ENCODE measurements at regions not wholly inside any gene's neighbourhood (a gene's known extent, or its start where the extent isn't known, plus 50 kb on each side); places are given as distances from the start of the nearest gene placed in this dataset.

GRCh38 chr11:25206762-25207161, 709.9 kb downstream of the LUZP2 start:
- no peak for TF ChIP-seq CTCF (IDR thresholded peaks at IDR 0.05; ENCODE audit: low read length, missing control alignments)
- no peak overlapping the region for H3K4me3 ChIP-seq (replicated peaks; ENCODE audit: low read depth, low read length)
- DNase-seq (ENCODE audit: low read depth): no peak

GRCh38 chr11:25211635-25212254, 714.9 kb downstream of the LUZP2 start:
- H3K4me3 ChIP-seq (replicated peaks; ENCODE audit: low read depth, low read length): no peak overlapping the region
- TF ChIP-seq CTCF (IDR thresholded peaks at IDR 0.05; ENCODE audit: low read length, missing control alignments): no peak
- DNase-seq (ENCODE audit: low read depth): no peak

- no peak for TF ChIP-seq CTCF (IDR thresholded peaks at IDR 0.05; ENCODE audit: low read length, missing control alignments)
- no peak for DNase-seq (ENCODE audit: low read depth)
- H3K4me3 ChIP-seq (replicated peaks; ENCODE audit: low read depth, low read length): no peak overlapping the region
Measured at GRCh38 chr11:25214535-25215176, 717.8 kb downstream of the LUZP2 start.

GRCh38 chr11:25218036-25218435, 721.2 kb downstream of the LUZP2 start:
- TF ChIP-seq CTCF (IDR thresholded peaks at IDR 0.05; ENCODE audit: low read length, missing control alignments): no peak
- H3K4me3 ChIP-seq (replicated peaks; ENCODE audit: low read depth, low read length): no peak overlapping the region
- DNase-seq (ENCODE audit: low read depth): no peak

GRCh38 chr11:25225078-25225477, 728.2 kb downstream of the LUZP2 start:
- H3K4me3 ChIP-seq (replicated peaks; ENCODE audit: low read depth, low read length): no peak overlapping the region
- no peak for DNase-seq (ENCODE audit: low read depth)
- TF ChIP-seq CTCF (IDR thresholded peaks at IDR 0.05; ENCODE audit: low read length, missing control alignments): no peak

- no peak overlapping the region for H3K4me3 ChIP-seq (replicated peaks; ENCODE audit: low read depth, low read length)
- no peak for DNase-seq (ENCODE audit: low read depth)
- no peak for TF ChIP-seq CTCF (IDR thresholded peaks at IDR 0.05; ENCODE audit: low read length, missing control alignments)
Measured at GRCh38 chr11:25242928-25243327, 746.1 kb downstream of the LUZP2 start.

- no peak for TF ChIP-seq CTCF (IDR thresholded peaks at IDR 0.05; ENCODE audit: low read length, missing control alignments)
- DNase-seq (ENCODE audit: low read depth): no peak
- H3K4me3 ChIP-seq (replicated peaks; ENCODE audit: low read depth, low read length): no peak overlapping the region
Measured at GRCh38 chr11:25244126-25244525, 747.3 kb downstream of the LUZP2 start.

Data from fibroblast of pulmonary artery (primary cell).